Heart left ventricle (tissue), 13 donors: ENCODE measurements at regions not wholly inside any gene's neighbourhood (a gene's known extent, or its start where the extent isn't known, plus 50 kb on each side); places are given as distances from the start of the nearest gene placed in this dataset.

Experiments
- CTCF ChIP-seq, 12 donors: fragments of 200-600 bp; sonication (generic) in 4 of 12; IDR thresholded peaks; one replicate each; pipeline versions ENCODE4 v1.5.0 to v1.8.0; 2018 to 2022; ENCODE audit warnings: antibody characterized with exemption in 12 of 12, mild to moderate bottlenecking in 5 of 12
- POLR2A ChIP-seq, 2 donors: fragments of 450-650 bp; IDR thresholded peaks; one replicate each; pipeline ENCODE4 v1.6.1; 2017; ENCODE audit warnings: antibody characterized with exemption in 2 of 2, mild to moderate bottlenecking in 2 of 2, moderate library complexity in 2 of 2
- donor health status: ischemic (EF 13 %, LVEDD 7.1; RV severe dilation, severe dysfunction).
- donor health status: DM: no; HTN: yes; CAD: no.
- donor health status: DM: no; HTN: no; CAD: no.
- donor health status: ischemic (EF 25% LVEDD 6.9; RV normal size, moderate dysfunction).
- donor health status: ischemic (EF 25% LVEDD 5.7; RV mildly dilated, moderate dysfunction).
- donor health status: ischemic (EF 35%, LVEDD 5.7; RV mildly dilated, moderate dysfunction).
- donor health status: nonischemic (EF 11% LVEDD 7.7; RV severe dilation, severe dysfunction).
- donor health status: DM: yes; HTN: yes; CAD: no.
- donor health status: PGD.
- donor health status: ischemic (EF 29% LVEDD 5.4; RV normal size, mild dysfunction).
- donor health status: nonischemic (EF 23%, LVEDD 6.1; RV moderate dilation, normal function).

GRCh38 chr2:61631321-61631720 is 93.2 kb upstream of the XPO1 start:
- no peak for TF ChIP-seq CTCF (IDR thresholded peaks at IDR 0.05)
- TF ChIP-seq POLR2A (IDR thresholded peaks at IDR 0.05) = no peak
